ENCODE measurements at regions not wholly inside any gene's neighbourhood (a gene's known extent, or its start where the extent isn't known, plus 50 kb on each side); places are given as distances from the start of the nearest gene placed in this dataset.
"Not testable (repeated sequence)": the region's sequence is repeated elsewhere in the genome, so short reads cannot be mapped to it uniquely, and the experiment has no call there.

DNA sequence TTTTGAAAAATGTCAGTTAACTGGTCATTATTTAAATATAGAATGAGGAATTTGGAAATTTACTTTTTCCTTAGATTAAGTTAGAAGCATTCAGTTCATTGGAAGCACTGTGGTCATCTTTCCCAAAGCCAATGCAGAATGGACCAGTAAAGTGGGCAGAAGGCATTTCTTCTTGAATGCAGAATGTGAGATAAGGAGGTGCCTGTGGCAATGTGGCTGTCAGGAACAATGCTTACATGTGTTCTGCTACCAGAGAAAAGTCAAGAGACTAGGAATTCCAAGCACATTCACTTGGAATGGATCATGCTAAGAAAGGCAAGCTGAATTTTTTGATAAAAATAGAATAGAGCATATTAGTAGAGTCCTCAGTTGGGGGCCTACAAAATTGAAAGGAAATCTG lies 295.0 kb upstream of the KCNH7 start:
- no peak for DNase-seq (ENCODE audit: insufficient read length, low spot score)
- FAIRE-seq: no peak
- TF ChIP-seq POLR2AphosphoS5 (IDR thresholded peaks at IDR 0.05; ENCODE audit: low read depth, low read length) (no peak), PAX5 (IDR thresholded peaks at IDR 0.05; ENCODE audit: insufficient read depth, low read length, severe bottlenecking) (no peak), TAF1 (IDR thresholded peaks at IDR 0.05; ENCODE audit: low read depth, low read length) (no peak), POLR2A (IDR thresholded peaks at IDR 0.05; ENCODE audit: low read depth, low read length) (no peak), SPI1 (IDR thresholded peaks at IDR 0.05; ENCODE audit: low read depth, low read length) (no peak), POU2F2 (IDR thresholded peaks at IDR 0.05; ENCODE audit: low read depth, low read length) (no peak)

DNA sequence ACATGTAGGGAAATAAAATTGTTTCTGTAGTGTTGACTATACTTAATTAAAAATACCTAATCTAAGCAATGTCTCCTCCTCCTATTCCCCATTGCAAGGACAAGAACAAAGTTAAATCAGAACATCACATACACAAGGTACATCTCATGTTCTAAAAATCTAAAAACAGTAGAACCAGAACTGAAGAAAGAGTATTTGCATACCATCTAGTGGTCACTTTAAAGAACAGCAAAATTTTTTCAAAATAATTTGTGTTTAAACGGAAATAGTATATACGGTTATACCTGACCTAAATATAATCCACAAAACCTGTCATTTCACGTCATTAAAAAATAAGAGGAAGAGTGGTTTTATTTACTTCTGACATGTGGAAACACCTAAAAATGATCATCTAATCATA lies 294.3 kb upstream of the KCNH7 start:
- FAIRE-seq (no peak), DNase-seq (ENCODE audit: insufficient read length, low spot score) (no peak)
- no peak for TF ChIP-seq POLR2AphosphoS5 (IDR thresholded peaks at IDR 0.05; ENCODE audit: low read depth, low read length)
- no peak for TF ChIP-seq TAF1 (IDR thresholded peaks at IDR 0.05; ENCODE audit: low read depth, low read length)

DNA sequence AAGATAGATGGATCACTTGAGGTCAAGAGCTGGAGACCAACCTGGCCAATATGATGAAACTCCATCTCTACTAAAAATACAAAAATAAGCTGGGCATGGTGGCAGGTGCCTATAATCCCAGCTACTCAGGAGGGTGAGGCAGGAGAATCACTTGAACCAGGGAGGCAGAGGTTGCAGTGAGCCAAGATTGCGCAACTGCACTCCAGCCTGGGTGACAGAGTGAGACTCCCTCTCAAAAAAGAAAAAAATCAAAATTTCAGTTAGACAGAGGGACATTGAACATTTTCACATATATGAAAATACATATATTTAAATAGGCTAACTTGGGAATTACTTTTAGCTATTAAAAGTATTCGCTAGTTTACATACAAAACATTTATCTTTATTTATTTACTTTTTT lies 293.6 kb upstream of the KCNH7 start:
- DNase-seq (ENCODE audit: insufficient read length, low spot score); FAIRE-seq: not testable (repeated sequence)

DNA sequence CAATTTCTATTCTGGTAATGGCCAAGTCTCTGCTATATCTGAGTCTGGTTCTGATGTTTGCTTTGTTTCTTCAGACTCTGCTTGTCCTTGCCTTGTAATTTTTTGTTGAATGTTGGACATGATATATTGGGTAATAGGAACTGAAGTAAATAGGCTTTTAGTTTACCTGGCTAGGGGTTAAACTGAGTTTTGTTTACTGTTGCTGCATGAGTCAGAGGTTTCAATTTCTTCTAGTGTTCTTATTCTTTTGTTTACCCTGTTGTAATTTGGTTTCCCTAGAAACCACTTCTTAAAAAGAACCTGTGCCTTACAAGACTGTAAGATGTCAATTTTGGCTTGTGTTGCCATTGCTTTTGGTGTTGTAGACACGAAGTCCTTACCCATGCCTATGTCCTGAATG lies 285.0 kb upstream of the KCNH7 start:
- FAIRE-seq: no peak

DNA sequence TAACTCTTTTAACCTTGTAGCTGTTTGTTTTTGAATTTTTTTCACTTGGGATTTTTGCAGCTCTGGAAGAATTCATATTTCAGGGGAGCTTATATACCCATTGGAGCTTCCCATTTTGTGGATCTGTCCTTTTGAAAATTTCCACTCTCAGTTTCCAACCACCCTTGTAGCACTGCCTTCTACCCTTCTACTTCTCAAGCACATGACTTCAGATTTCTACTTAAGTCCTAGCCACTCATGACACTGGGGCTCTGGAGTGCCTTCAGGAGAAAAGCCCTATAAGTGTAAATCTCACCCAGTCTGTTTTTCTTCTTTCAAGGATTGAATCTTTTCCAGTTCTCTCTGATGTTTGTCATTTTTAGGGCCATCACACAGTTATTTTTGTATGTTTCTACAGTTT lies 283.7 kb upstream of the KCNH7 start:
- FAIRE-seq (no peak), DNase-seq (ENCODE audit: insufficient read length, low spot score) (no peak)
- TF ChIP-seq POLR2AphosphoS5 (IDR thresholded peaks at IDR 0.05; ENCODE audit: low read depth, low read length) (no peak), POLR2A (IDR thresholded peaks at IDR 0.05; ENCODE audit: low read depth, low read length) (no peak), POU2F2 (IDR thresholded peaks at IDR 0.05; ENCODE audit: low read depth, low read length) (no peak), PAX5 (IDR thresholded peaks at IDR 0.05; ENCODE audit: insufficient read depth, low read length, severe bottlenecking) (no peak), SPI1 (IDR thresholded peaks at IDR 0.05; ENCODE audit: low read depth, low read length) (no peak), TAF1 (IDR thresholded peaks at IDR 0.05; ENCODE audit: low read depth, low read length) (no peak)

More for the DNA sequence above, 285.0 kb upstream of the KCNH7 start:
- no peak for DNase-seq (ENCODE audit: insufficient read length, low spot score)
- no peak for TF ChIP-seq TAF1 (IDR thresholded peaks at IDR 0.05; ENCODE audit: low read depth, low read length)
- TF ChIP-seq PAX5 (IDR thresholded peaks at IDR 0.05; ENCODE audit: insufficient read depth, low read length, severe bottlenecking): no peak
- no peak for TF ChIP-seq POLR2AphosphoS5 (IDR thresholded peaks at IDR 0.05; ENCODE audit: low read depth, low read length)
- no peak for TF ChIP-seq POU2F2 (IDR thresholded peaks at IDR 0.05; ENCODE audit: low read depth, low read length)
- no peak for TF ChIP-seq POLR2A (IDR thresholded peaks at IDR 0.05; ENCODE audit: low read depth, low read length)
- TF ChIP-seq SPI1 (IDR thresholded peaks at IDR 0.05; ENCODE audit: low read depth, low read length): no peak

DNA sequence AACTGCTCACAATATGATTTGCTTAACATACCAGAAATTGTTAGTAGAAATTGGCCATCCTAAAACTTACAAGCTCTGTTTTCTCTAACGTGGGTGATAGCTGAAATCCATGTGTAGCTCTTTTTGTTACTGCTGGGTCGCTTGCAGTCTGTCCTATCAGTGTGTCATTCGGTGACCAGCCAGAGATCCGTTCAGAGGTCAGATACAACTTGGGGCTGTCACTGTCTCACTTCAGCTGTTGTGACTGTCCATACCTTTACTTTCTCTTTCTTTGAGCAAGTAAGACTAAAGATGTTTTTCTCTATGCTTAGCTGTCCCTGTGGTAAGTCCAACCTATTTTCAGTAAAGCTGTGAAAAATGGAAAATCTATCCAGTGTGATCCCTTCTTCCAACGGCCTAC lies 282.9 kb upstream of the KCNH7 start:
- TF ChIP-seq POLR2A (IDR thresholded peaks at IDR 0.05; ENCODE audit: low read depth, low read length) (no peak), SPI1 (IDR thresholded peaks at IDR 0.05; ENCODE audit: low read depth, low read length) (no peak), POU2F2 (IDR thresholded peaks at IDR 0.05; ENCODE audit: low read depth, low read length) (no peak), TAF1 (IDR thresholded peaks at IDR 0.05; ENCODE audit: low read depth, low read length) (no peak), PAX5 (IDR thresholded peaks at IDR 0.05; ENCODE audit: insufficient read depth, low read length, severe bottlenecking) (no peak), POLR2AphosphoS5 (IDR thresholded peaks at IDR 0.05; ENCODE audit: low read depth, low read length) (no peak)
- no peak for DNase-seq (ENCODE audit: insufficient read length, low spot score)
- no peak for FAIRE-seq

DNA sequence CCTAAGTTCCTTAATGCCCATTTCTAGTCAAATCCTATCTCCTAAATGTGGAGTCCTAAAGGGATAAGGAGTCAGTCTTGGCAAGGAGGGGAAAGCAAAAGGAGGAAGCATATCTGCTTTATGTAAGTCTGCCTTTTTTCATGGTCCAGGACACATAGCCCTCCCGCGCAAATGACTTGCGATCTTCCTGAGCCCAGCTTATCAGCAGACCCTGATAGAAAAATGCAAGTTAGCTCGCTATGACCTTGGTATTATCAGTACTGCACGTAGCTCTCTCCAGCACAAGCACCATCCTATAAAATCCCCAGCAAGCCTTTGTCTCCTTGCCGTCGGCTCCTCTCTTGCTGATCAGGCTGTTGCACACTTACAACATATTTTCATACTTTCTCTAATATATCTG lies 281.4 kb upstream of the KCNH7 start:
- no peak for TF ChIP-seq POLR2A (IDR thresholded peaks at IDR 0.05; ENCODE audit: low read depth, low read length)
- TF ChIP-seq POLR2AphosphoS5 (IDR thresholded peaks at IDR 0.05; ENCODE audit: low read depth, low read length): no peak
- no peak for TF ChIP-seq SPI1 (IDR thresholded peaks at IDR 0.05; ENCODE audit: low read depth, low read length)
- no peak for TF ChIP-seq POU2F2 (IDR thresholded peaks at IDR 0.05; ENCODE audit: low read depth, low read length)
- no peak for TF ChIP-seq PAX5 (IDR thresholded peaks at IDR 0.05; ENCODE audit: insufficient read depth, low read length, severe bottlenecking)
- FAIRE-seq (no peak), DNase-seq (ENCODE audit: insufficient read length, low spot score) (no peak)

DNA sequence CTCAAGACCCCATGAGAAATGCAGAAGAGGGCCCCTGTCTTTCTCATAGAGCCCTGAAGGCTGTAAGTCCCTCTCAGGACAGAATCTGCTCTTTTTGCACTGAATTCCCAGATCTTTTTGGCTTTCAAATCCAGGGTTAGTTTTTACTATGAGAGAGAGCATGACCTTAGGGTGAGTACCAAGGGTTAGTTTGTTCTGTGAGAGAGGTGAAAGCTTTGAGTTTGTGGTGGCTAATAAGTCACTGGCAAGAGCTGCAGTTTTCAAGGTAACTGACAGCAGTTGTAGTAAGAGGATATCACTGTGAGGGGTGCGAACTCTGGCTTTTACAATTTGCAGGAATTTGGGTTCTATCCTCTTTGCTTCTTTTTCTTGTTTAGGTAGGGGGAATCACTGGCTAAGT lies 248.4 kb upstream of the KCNH7 start:
- no peak for TF ChIP-seq PAX5 (IDR thresholded peaks at IDR 0.05; ENCODE audit: insufficient read depth, low read length, severe bottlenecking)
- TF ChIP-seq POLR2A (IDR thresholded peaks at IDR 0.05; ENCODE audit: low read depth, low read length): no peak
- TF ChIP-seq POU2F2 (IDR thresholded peaks at IDR 0.05; ENCODE audit: low read depth, low read length): no peak
- TF ChIP-seq SPI1 (IDR thresholded peaks at IDR 0.05; ENCODE audit: low read depth, low read length): no peak
- TF ChIP-seq POLR2AphosphoS5 (IDR thresholded peaks at IDR 0.05; ENCODE audit: low read depth, low read length): no peak
- no peak for TF ChIP-seq TAF1 (IDR thresholded peaks at IDR 0.05; ENCODE audit: low read depth, low read length)
- DNase-seq (ENCODE audit: insufficient read length, low spot score): no peak
- no peak for FAIRE-seq

DNA sequence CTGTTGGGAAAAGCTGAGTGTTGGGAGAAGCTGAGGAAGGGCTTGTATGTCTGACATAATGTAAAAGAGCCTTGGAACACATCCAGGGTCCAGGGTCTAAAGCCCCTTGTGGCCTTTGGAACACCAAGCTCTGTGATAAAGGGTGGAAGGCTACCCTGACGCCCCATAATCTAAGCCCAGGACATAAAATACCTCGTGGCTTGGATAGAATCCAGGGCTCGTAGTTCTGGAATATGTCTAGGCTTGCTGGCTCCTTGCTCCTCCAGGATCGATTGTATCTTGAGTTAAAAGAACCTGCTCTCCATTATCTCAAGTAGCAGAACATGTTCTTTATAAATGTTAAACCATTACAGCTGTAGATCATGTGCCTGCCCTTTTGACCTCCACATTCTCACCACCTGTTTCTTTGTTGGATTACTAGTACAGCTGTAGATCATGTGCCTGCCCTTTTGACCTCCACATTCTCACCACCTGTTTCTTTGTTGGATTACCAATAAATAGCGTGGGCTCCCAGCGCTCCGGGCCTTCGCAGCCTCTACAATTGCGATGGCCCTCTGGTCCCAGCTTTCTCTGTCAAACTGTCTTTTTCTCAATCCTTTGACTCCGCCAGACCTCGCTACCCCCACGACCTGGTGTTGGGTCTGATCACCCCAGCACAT lies 246.9 kb upstream of the KCNH7 start:
- FAIRE-seq; DNase-seq (ENCODE audit: insufficient read length, low spot score): not testable (repeated sequence)

DNA sequence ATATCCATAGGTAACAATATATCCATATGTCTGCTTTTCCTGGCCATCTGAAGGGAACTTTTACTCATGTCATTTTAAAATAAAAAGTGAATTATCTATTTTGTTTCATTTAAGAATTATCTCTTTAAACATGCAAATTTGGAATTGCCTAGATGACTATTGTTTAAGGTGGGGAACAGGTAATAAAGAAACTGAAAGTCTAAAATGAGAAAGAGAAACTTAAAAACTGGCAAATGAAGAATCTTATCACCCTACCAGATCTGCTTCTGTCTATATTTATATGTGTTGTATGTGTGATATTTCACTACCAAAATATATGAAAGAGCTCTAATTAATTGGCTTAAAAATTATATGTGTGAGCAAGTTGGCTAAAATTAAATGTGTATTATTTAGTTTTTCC lies 243.2 kb upstream of the KCNH7 start:
- no peak for FAIRE-seq
- TF ChIP-seq TAF1 (IDR thresholded peaks at IDR 0.05; ENCODE audit: low read depth, low read length): no peak
- no peak for TF ChIP-seq POLR2AphosphoS5 (IDR thresholded peaks at IDR 0.05; ENCODE audit: low read depth, low read length)
- TF ChIP-seq PAX5 (IDR thresholded peaks at IDR 0.05; ENCODE audit: insufficient read depth, low read length, severe bottlenecking): no peak
- TF ChIP-seq POLR2A (IDR thresholded peaks at IDR 0.05; ENCODE audit: low read depth, low read length): no peak
- TF ChIP-seq POU2F2 (IDR thresholded peaks at IDR 0.05; ENCODE audit: low read depth, low read length): no peak
- no peak for TF ChIP-seq SPI1 (IDR thresholded peaks at IDR 0.05; ENCODE audit: low read depth, low read length)
- no peak for DNase-seq (ENCODE audit: insufficient read length, low spot score)

DNA sequence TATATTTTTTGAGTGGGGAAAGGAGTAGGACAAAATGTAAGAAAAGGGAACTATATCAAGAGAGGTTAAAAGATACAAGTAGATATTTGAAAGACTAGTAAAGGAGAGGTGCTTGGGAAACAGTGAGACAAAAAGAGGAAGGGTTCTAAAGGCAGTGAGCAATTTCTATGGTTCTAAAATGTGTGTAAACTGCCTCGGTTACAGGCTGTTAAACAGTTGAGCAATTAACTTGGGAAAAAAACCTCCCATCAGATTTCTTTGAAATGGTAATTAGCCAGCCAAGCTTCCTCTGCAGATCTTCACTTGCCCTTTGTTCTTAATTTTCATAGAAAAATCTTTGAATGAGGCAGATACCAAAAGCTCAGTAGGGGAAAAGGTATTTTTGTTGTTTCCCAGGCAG lies 238.7 kb upstream of the KCNH7 start:
- FAIRE-seq: no peak
- DNase-seq (ENCODE audit: insufficient read length, low spot score): no peak
- no peak for TF ChIP-seq PAX5 (IDR thresholded peaks at IDR 0.05; ENCODE audit: insufficient read depth, low read length, severe bottlenecking)
- no peak for TF ChIP-seq TAF1 (IDR thresholded peaks at IDR 0.05; ENCODE audit: low read depth, low read length)
- no peak for TF ChIP-seq POLR2A (IDR thresholded peaks at IDR 0.05; ENCODE audit: low read depth, low read length)
- no peak for TF ChIP-seq POLR2AphosphoS5 (IDR thresholded peaks at IDR 0.05; ENCODE audit: low read depth, low read length)
- no peak for TF ChIP-seq SPI1 (IDR thresholded peaks at IDR 0.05; ENCODE audit: low read depth, low read length)
- TF ChIP-seq POU2F2 (IDR thresholded peaks at IDR 0.05; ENCODE audit: low read depth, low read length): no peak
